K562 (cell line): ENCODE measurements at regions not wholly inside any gene's neighbourhood (a gene's known extent, or its start where the extent isn't known, plus 50 kb on each side); places are given as distances from the start of the nearest gene placed in this dataset.

ENCODE experiments used
- ATAC-seq: fragments of 200-7000 bp; cut with Tn5 transposase; 3 replicates; pipeline ENCODE4 v1.9.1; 2020; ENCODE audit warnings: moderate library complexity
- BruUV-seq: library from RNA; stranded (reverse); fragments of 400-500 nt; replicated peaks from 2 replicates; lab custom pipeline; 2021; lab: Mats Ljungman, UMichigan
- CTCF ChIA-PET: fragments of 300-600 bp; formaldehyde crosslinking; extraction: SDS; loops from one replicate; lab custom pipeline; 2021; ENCODE audit warnings: low intra/inter-chr PET ratio; lab: Yijun Ruan, JAX
- POLR2A ChIA-PET: fragments of 300-600, 350-650 bp; sonication (Branson Sonifier 250); formaldehyde crosslinking; extraction: SDS; loops from one replicate; lab custom pipeline; 2021; ENCODE audit warnings: antibody characterized with exemption, inconsistent platforms; lab: Yijun Ruan, JAX
- DNase-seq, 4 experiments: peaks; one replicate each; pipeline versions ENCODE4 v3.0.0 to v3.0.0-alpha.2; 2011 to 2018; ENCODE audit warnings: low spot score in 3 of 4, mixed read lengths in 3 of 4; ENCODE audit errors: extremely low read depth in 1 of 4
- FAIRE-seq: peaks from 2 replicates; lab custom pipeline; 2011; peaks lifted over from hg19 to GRCh38; lab: Jason Lieb, UNC
- H2AFZ ChIP-seq: 2 replicates; pipeline ENCODE4 v1.6.0; 2011; ENCODE audit warnings: low read depth, low read length, control low read depth, inconsistent platforms
- H3K27ac ChIP-seq: fragments of 200-600 bp; 3 replicates; pipeline ENCODE4 v1.8.0; 2011; ENCODE audit warnings: low read depth, mild to moderate bottlenecking, control low read depth, inconsistent platforms, low read length, moderate library complexity, mixed read lengths; ENCODE audit errors: extremely low read depth
- H3K27me3 ChIP-seq, 2 experiments: fragments of 300-600 bp in 1 of 2; 2 replicates in 1 of 2; 3 replicates in 1 of 2; pipeline versions ENCODE4 v1.6.0 to v1.8.0; 2011; ENCODE audit warnings: inconsistent platforms in 2 of 2, low read length in 2 of 2, mild to moderate bottlenecking in 1 of 2, mixed read lengths in 1 of 2, moderate library complexity in 1 of 2; ENCODE audit not compliant: control insufficient read depth in 2 of 2, insufficient read depth in 2 of 2
- H3K36me3 ChIP-seq: fragments of 300-600 bp; 3 replicates; pipeline ENCODE4 v1.8.0; 2011; ENCODE audit warnings: mild to moderate bottlenecking, low read length, inconsistent platforms; ENCODE audit not compliant: control insufficient read depth, insufficient read depth
- H3K4me1 ChIP-seq, 2 experiments: fragments of 200-600 bp in 1 of 2; replicated peaks in 1 of 2; 2 replicates in 1 of 2; 3 replicates in 1 of 2; pipeline versions ENCODE4 v1.5.1 to v1.8.0; 2011; ENCODE audit warnings: inconsistent platforms in 2 of 2, low read length in 2 of 2, mild to moderate bottlenecking in 1 of 2, mixed read lengths in 1 of 2, moderate library complexity in 1 of 2; ENCODE audit not compliant: control insufficient read depth in 2 of 2, insufficient read depth in 2 of 2
- H3K4me2 ChIP-seq: 2 replicates; pipeline ENCODE4 v1.6.1; 2011; ENCODE audit warnings: low read length, control low read depth, inconsistent platforms, mixed read lengths; ENCODE audit not compliant: insufficient read depth
- H3K4me3 ChIP-seq: fragments of 200-600 bp; sonication (generic), shearing (Covaris generic); 2 replicates; pipeline ENCODE4 v1.5.1; 2016; ENCODE audit warnings: control low read depth, inconsistent platforms
- H3K79me2 ChIP-seq: fragments of 200-600 bp; 3 replicates; pipeline ENCODE4 v1.8.0; 2011; ENCODE audit warnings: low read length, inconsistent platforms; ENCODE audit not compliant: control insufficient read depth, insufficient read depth
- H3K9ac ChIP-seq, 2 experiments: 2 replicates each; pipeline versions ENCODE4 v1.6.0 to v1.6.1; 2011; ENCODE audit warnings: low read depth in 2 of 2, low read length in 2 of 2, control low read depth in 1 of 2, inconsistent platforms in 1 of 2, mild to moderate bottlenecking in 1 of 2, mixed read lengths in 1 of 2; ENCODE audit not compliant: insufficient read depth in 1 of 2
- H3K9me1 ChIP-seq: one replicate; pipeline ENCODE4 v1.6.0; 2011; ENCODE audit warnings: inconsistent platforms, mild to moderate bottlenecking, low read length, moderate library complexity; ENCODE audit not compliant: control insufficient read depth, insufficient read depth
- H3K9me3 ChIP-seq: replicated peaks from 2 replicates; pipeline ENCODE4 v1.5.1; 2011; ENCODE audit warnings: low read depth, low read length, inconsistent platforms; ENCODE audit not compliant: control insufficient read depth, insufficient read depth
- H4K20me1 ChIP-seq: replicated peaks from 2 replicates; pipeline ENCODE4 v1.6.1; 2011; ENCODE audit warnings: low read length, inconsistent platforms, mixed read lengths; ENCODE audit not compliant: control insufficient read depth, insufficient read depth
- CEBPG ChIP-seq, 3 experiments: fragments of 200-800 bp in 1 of 3; sonication (Bioruptor generic) in 1 of 3; sonication (generic) in 1 of 3; formaldehyde crosslinking in 1 of 3; IDR thresholded peaks in 2 of 3; conservative IDR thresholded peaks in 1 of 3; 2 replicates each; pipeline versions ENCODE4 v1.6.1 to v1.8.0; 2016 to 2022; ENCODE audit warnings: missing compliant biosample characterization in 2 of 3, missing genetic modification characterization in 2 of 3, mild to moderate bottlenecking in 1 of 3, missing genetic modification reagents in 1 of 3
- CREM ChIP-seq: IDR thresholded peaks from 2 replicates; pipeline ENCODE4 v1.6.1; 2014; ENCODE audit warnings: antibody characterized with exemption, low read depth
- GABPB1 ChIP-seq: sonication (generic); formaldehyde crosslinking; IDR thresholded peaks from 2 replicates; pipeline ENCODE4 v1.8.0; 2022; ENCODE audit warnings: mild to moderate bottlenecking, missing genetic modification reagents
- GABPB2 ChIP-seq: fragments of 250-450 bp; sonication (Bioruptor Pico); conservative IDR thresholded peaks from 2 replicates; pipeline ENCODE4 v1.5.1; 2021; ENCODE audit warnings: mild to moderate bottlenecking
- MIER1 ChIP-seq: fragments of 450-650 bp; IDR thresholded peaks from 2 replicates; pipeline ENCODE4 v1.6.1; 2016; ENCODE audit warnings: antibody characterized with exemption, mild to moderate bottlenecking, low read depth
- NCOA4 ChIP-seq: fragments of 450-650 bp; IDR thresholded peaks from 2 replicates; pipeline ENCODE4 v1.6.1; 2018; ENCODE audit warnings: mild to moderate bottlenecking; ENCODE audit not compliant: partially characterized antibody
- POLR2AphosphoS2 ChIP-seq: IDR thresholded peaks from 2 replicates; pipeline ENCODE4 v1.6.1; 2012; ENCODE audit warnings: low read length, improper control_type of control experiment
- SREBF2 ChIP-seq: sonication (generic); formaldehyde crosslinking; IDR thresholded peaks from 2 replicates; pipeline ENCODE4 v1.4.0; 2020; ENCODE audit warnings: mild to moderate bottlenecking, missing genetic modification reagents
- ZFX ChIP-seq: sonication (generic); formaldehyde crosslinking; IDR thresholded peaks from 2 replicates; pipeline ENCODE4 v1.8.0; 2022; ENCODE audit warnings: mild to moderate bottlenecking, missing genetic modification reagents, moderate library complexity
- ZNF253 ChIP-seq: fragments of 250-450 bp; sonication (Bioruptor Pico); conservative IDR thresholded peaks from 2 replicates; pipeline ENCODE4 v1.6.1; 2021; ENCODE audit warnings: mild to moderate bottlenecking
- ZNF699 ChIP-seq: fragments of 250-450 bp; sonication (Bioruptor Pico); IDR thresholded peaks from 2 replicates; pipeline ENCODE4 v1.8.0; 2021; ENCODE audit warnings: mild to moderate bottlenecking, moderate library complexity; ENCODE audit not compliant: insufficient replicate concordance
- WGBS: fragments of 100-300 bp; shearing (Covaris generic); methylation state at CpG from one replicate; pipeline ENCODE4 v1.1.6; 2016; ENCODE audit warnings: low coverage, mixed read lengths; ENCODE audit not compliant: insufficient coverage; ENCODE audit errors: missing lambda C conversion rate; 5-methylcytosine and 5-hydroxymethylcytosine counted together
- in situ Hi-C: fragments of 300-500 bp; cut with MboI; formaldehyde crosslinking; loops from 4 replicates; pipeline ENCODE4 v1.15.0; 2018; ENCODE audit warnings: inconsistent platforms, mixed read lengths
- intact Hi-C: fragments of 100-400 bp; cut with micrococcal nuclease; formaldehyde crosslinking; loops from 2 replicates; pipeline ENCODE4 v1.14.2; 2022
- TF ChIP-seq, protein P1 (sequence below): fragments of 250-450 bp; sonication (Bioruptor Pico); IDR thresholded peaks from 2 replicates; pipeline ENCODE4 v1.5.0; 2021; ENCODE audit warnings: mild to moderate bottlenecking, moderate library complexity
- TF ChIP-seq, protein P2 (sequence below): sonication (generic); formaldehyde crosslinking; IDR thresholded peaks from 2 replicates; pipeline ENCODE4 v1.8.0; 2022; ENCODE audit warnings: mild to moderate bottlenecking, missing genetic modification reagents
- TF ChIP-seq, protein P3 (sequence below), 2 experiments: fragments of 450-650 bp; IDR thresholded peaks; 2 replicates each; pipeline ENCODE4 v1.6.1; 2018; ENCODE audit warnings: mild to moderate bottlenecking in 2 of 2, low read depth in 1 of 2; ENCODE audit not compliant: partially characterized antibody in 2 of 2

DNA sequence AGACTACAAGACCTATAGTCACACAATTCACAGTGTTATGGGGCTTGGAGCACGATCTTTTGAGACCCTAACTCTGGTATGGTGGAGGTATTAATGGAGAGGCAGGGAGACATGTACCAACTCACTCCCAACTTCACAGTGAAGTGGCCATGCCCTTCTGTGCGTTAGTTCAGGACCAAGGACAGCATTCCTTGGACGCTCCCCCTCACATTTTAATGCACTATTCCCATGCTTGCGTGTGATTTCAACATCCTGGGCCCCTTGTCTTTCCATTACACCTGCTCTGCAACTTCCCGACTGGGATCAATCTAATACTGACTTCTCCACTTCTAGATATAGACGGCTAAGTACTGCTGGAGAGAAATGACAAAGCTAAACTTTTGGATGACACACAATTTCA, 72.7 kb downstream of the PLCE1 start:
- no TSS peak for BruUV-seq
- Histone ChIP-seq H3K4me1 (no peaks in the 10 kb centered on the region), H3K9me1 (no peaks in the 10 kb centered on the region), H3K9me3 (no peaks in the 10 kb centered on the region), H3K79me2 (no peaks in the 10 kb centered on the region), H3K9ac (no peak overlapping the region), H3K36me3 (no peaks in the 10 kb centered on the region), H3K27me3 (no peaks in the 10 kb centered on the region), H3K4me2 (no peak overlapping the region), H3K4me3 (no peak overlapping the region), H3K27ac (no peak overlapping the region), H4K20me1 (no peaks in the 10 kb centered on the region), H2AFZ (no peak overlapping the region)
- ChIA-PET CTCF (no interaction called here), POLR2A (no interaction called here)
- WGBS: 0% methylated on average over 6 of the region's 6 CpGs
- ATAC-seq (peak; percentile 40; the same call in 2 of the 3 replicates), DNase-seq (peak; percentile 9 to 20 (median 12)), FAIRE-seq (no peak)
- in situ Hi-C loops (no loop called here), intact Hi-C loops (no loop called here)
- TF ChIP-seq, protein P1, sequence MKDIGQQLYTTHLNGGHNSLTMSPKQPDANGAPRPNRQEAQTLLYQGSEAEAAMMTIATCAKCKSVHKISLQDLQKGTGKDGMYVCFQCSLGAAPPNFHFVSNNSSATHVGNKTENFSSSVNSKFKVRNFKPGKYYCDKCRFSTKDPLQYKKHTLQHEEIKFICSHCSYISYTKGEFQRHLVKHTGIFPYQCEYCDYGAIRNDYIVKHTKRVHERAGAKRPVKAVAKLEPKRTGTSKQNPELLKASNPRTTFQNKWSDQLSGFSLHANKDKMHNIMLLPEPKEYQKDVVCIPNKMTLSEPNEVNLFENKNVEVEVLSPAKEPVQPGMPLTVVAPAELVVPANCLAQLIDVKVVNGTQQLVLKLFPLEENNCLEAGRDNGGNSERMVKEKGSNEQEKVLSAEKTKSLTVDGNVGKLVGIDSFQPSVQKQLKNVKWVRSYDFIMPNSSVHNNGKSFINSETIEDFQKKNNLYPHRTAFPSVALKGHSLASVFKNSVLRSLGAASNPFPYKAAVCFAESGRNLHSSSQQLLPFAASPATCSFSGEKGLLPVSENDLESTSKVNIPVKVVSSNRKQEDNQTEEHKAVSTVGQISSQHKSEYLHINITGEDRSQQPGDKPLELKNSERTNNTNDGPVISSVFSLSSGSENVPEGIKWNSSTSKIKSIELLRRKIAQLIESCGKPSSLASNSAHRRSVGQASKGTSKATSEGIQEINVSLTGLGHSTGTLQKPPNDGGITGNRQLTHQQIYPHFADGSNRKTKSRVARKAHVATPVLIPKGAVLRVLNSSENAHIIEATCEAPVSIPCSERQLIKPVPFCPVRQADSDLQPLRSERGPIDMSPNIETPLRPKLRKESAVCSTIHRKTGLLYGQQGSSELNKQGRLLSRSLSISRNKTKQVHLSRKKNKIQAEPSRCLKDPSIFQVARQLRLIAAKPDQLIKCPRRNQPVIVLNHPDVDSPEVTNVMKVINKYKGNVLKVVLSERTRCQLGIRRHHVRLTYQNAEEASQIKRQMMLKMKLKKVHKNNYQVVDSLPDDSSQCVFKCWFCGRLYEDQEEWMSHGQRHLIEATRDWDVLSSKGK: no peak
- TF ChIP-seq, protein P2, sequence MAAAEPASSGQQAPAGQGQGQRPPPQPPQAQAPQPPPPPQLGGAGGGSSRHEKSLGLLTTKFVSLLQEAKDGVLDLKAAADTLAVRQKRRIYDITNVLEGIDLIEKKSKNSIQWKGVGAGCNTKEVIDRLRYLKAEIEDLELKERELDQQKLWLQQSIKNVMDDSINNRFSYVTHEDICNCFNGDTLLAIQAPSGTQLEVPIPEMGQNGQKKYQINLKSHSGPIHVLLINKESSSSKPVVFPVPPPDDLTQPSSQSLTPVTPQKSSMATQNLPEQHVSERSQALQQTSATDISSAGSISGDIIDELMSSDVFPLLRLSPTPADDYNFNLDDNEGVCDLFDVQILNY: no peak
- TF ChIP-seq ZNF699: no peak
- peak; percentile 17; the same call in 1 of the 2 replicates for TF ChIP-seq CREM
- TF ChIP-seq ZFX (CRISPR knock-in tag): no peak
- no peak for TF ChIP-seq ZNF253 (CRISPR knock-in tag)
- peak; percentile 90 for TF ChIP-seq MIER1
- TF ChIP-seq CEBPG (CRISPR knock-in tag; IDR thresholded peaks at IDR 0.05): no peak
- 0 out of 4 replicates have a peak, but pooled peaks of 1 of the 2 experiments have one; percentile 22 for TF ChIP-seq CEBPG (tag; conservative IDR thresholded peaks at IDR 0.05 in 1 of 2, IDR thresholded peaks at IDR 0.05 in 1 of 2)
- no peak for TF ChIP-seq NCOA4
- TF ChIP-seq SREBF2 (CRISPR knock-in tag): no peak
- no peak for TF ChIP-seq POLR2AphosphoS2
- no peak for TF ChIP-seq GABPB1 (CRISPR knock-in tag)
- TF ChIP-seq, protein P3, sequence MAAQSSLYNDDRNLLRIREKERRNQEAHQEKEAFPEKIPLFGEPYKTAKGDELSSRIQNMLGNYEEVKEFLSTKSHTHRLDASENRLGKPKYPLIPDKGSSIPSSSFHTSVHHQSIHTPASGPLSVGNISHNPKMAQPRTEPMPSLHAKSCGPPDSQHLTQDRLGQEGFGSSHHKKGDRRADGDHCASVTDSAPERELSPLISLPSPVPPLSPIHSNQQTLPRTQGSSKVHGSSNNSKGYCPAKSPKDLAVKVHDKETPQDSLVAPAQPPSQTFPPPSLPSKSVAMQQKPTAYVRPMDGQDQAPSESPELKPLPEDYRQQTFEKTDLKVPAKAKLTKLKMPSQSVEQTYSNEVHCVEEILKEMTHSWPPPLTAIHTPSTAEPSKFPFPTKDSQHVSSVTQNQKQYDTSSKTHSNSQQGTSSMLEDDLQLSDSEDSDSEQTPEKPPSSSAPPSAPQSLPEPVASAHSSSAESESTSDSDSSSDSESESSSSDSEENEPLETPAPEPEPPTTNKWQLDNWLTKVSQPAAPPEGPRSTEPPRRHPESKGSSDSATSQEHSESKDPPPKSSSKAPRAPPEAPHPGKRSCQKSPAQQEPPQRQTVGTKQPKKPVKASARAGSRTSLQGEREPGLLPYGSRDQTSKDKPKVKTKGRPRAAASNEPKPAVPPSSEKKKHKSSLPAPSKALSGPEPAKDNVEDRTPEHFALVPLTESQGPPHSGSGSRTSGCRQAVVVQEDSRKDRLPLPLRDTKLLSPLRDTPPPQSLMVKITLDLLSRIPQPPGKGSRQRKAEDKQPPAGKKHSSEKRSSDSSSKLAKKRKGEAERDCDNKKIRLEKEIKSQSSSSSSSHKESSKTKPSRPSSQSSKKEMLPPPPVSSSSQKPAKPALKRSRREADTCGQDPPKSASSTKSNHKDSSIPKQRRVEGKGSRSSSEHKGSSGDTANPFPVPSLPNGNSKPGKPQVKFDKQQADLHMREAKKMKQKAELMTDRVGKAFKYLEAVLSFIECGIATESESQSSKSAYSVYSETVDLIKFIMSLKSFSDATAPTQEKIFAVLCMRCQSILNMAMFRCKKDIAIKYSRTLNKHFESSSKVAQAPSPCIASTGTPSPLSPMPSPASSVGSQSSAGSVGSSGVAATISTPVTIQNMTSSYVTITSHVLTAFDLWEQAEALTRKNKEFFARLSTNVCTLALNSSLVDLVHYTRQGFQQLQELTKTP (IDR thresholded peaks at IDR 0.05; ENCODE audit: low read depth in 1 of 2, partially characterized antibody in 2 of 2): peak in 1 of 2 experiments; percentile 40
- no peak for TF ChIP-seq GABPB2 (CRISPR knock-in tag)
